Heart right ventricle (tissue), 16 donors: ENCODE measurements at regions not wholly inside any gene's neighbourhood (a gene's known extent, or its start where the extent isn't known, plus 50 kb on each side); places are given as distances from the start of the nearest gene placed in this dataset.

Experiments
- ATAC-seq, 8 donors: fragments of 200-7000 bp; cut with Tn5 transposase; one replicate each; pipeline ENCODE4 v1.9.1; 2020; ENCODE audit warnings: mild to moderate bottlenecking in 8 of 8, moderate library complexity in 8 of 8, moderate number of reproducible peaks in 1 of 8
- DNase-seq, 2 donors: peaks; one replicate each; pipeline ENCODE4 v3.0.0-alpha.2; 2020
- H3K27ac ChIP-seq, 10 donors: fragments of 200-600 bp; sonication (generic) in 2 of 10; one replicate each; pipeline versions ENCODE4 v1.5.0 to v1.8.0; 2020 to 2022; ENCODE audit warnings: mild to moderate bottlenecking in 3 of 10
- H3K27me3 ChIP-seq, 7 donors: fragments of 200-600 bp; one replicate each; pipeline ENCODE4 v1.8.0; 2021 to 2022; ENCODE audit warnings: mild to moderate bottlenecking in 2 of 7
- H3K36me3 ChIP-seq, 9 donors: fragments of 200-600 bp; sonication (generic) in 1 of 9; one replicate each; pipeline versions ENCODE4 v1.5.0 to v1.8.0; 2020 to 2022; ENCODE audit warnings: mild to moderate bottlenecking in 2 of 9
- H3K4me1 ChIP-seq, 9 donors: fragments of 200-600 bp; sonication (generic) in 1 of 9; one replicate each; pipeline versions ENCODE4 v1.5.0 to v1.8.0; 2020 to 2022; ENCODE audit warnings: mild to moderate bottlenecking in 4 of 9
- H3K4me3 ChIP-seq, 10 donors: fragments of 200-600 bp; sonication (generic) in 2 of 10; one replicate each; pipeline versions ENCODE4 v1.5.0 to v1.8.0; 2020 to 2022; ENCODE audit warnings: mild to moderate bottlenecking in 7 of 10, moderate library complexity in 2 of 10
- H3K9me3 ChIP-seq, 11 donors: fragments of 200-600 bp in 10 of 11; sonication (generic) in 2 of 11; one replicate each; pipeline versions ENCODE4 v1.5.0 to v1.8.0; 2013 to 2022; ENCODE audit warnings: mild to moderate bottlenecking in 2 of 11, control low read depth in 1 of 11, moderate library complexity in 1 of 11
- CTCF ChIP-seq, 9 donors: fragments of 200-600 bp; sonication (generic) in 2 of 9; IDR thresholded peaks; one replicate each; pipeline versions ENCODE4 v1.5.0 to v1.8.0; 2021 to 2022; ENCODE audit warnings: antibody characterized with exemption in 9 of 9, mild to moderate bottlenecking in 5 of 9, moderate library complexity in 1 of 9
- WGBS, 2 donors: extraction: QIAGEN DNeasy Blood & Tissue Kit; methylation state at CpG; one replicate each; pipeline ENCODE4 v1.1.7; 2013; ENCODE audit warnings: inconsistent platforms in 1 of 2; 5-methylcytosine and 5-hydroxymethylcytosine counted together
- intact Hi-C, 10 donors: fragments of 100-400 bp; cut with DNase I; formaldehyde crosslinking; loops; one replicate each; pipeline versions ENCODE4 v1.11.1 to v1.14.2; 2022
- donor health status: Arrhythmogenic right ventricular cardiomyopathy.
- donor health status: ischemic (EF 13 %, LVEDD 7.1; RV severe dilation, severe dysfunction).
- donor health status: healthy with polysubstance abuse.
- donor health status: DM: no; HTN: yes; CAD: no.
- donor health status: DM: no; HTN: no; CAD: no.
- donor health status: ischemic (EF 25% LVEDD 6.9; RV normal size, moderate dysfunction).
- donor health status: ischemic (EF 25% LVEDD 5.7; RV mildly dilated, moderate dysfunction).
- donor health status: healthy.
- donor health status: DM: yes; HTN: yes; CAD: no.
- donor health status: Ischemic cardiomyopathy.
- donor health status: ischemic (EF 35%, LVEDD 5.7; RV mildly dilated, moderate dysfunction).
- donor health status: nonischemic (EF 11% LVEDD 7.7; RV severe dilation, severe dysfunction).
- donor health status: DM: yes; HTN: yes; CAD: no.
- donor health status: PGD.
- donor health status: ischemic (EF 29% LVEDD 5.4; RV normal size, mild dysfunction).
- donor health status: nonischemic (EF 23%, LVEDD 6.1; RV moderate dilation, normal function).

GRCh38 chr22:49614966-49615965 lies 212.4 kb downstream of the BRD1 start:
- Histone ChIP-seq H3K4me3 (no peak overlapping the region), H3K9me3 (peaks cover 0 to 44% (median 9%) of the 10 kb centered on the region in 11 donors), H3K4me1 (no peaks in the 10 kb centered on the region), H3K27me3 (peaks cover 0 to 12% (median 0%) of the 10 kb centered on the region in 7 donors), H3K36me3 (no peaks in the 10 kb centered on the region), H3K27ac (no peak overlapping the region)
- no peak for TF ChIP-seq CTCF (IDR thresholded peaks at IDR 0.05)
- DNase-seq (no peak), ATAC-seq (no peak)
- intact Hi-C loops: no loop called here
- WGBS, 2 donors: 95% methylated on average over 77 of the region's 77 CpGs

GRCh38 chr22:49613511-49614270 lies 214.0 kb downstream of the BRD1 start:
- DNase-seq (peak in 1 of 2 donors; percentile 4), ATAC-seq (no peak)
- intact Hi-C loops: no loop called here
- Histone ChIP-seq H3K4me3 (no peak overlapping the region), H3K36me3 (no peaks in the 10 kb centered on the region), H3K27me3 (peaks cover 0 to 8% (median 0%) of the 10 kb centered on the region in 7 donors), H3K27ac (no peak overlapping the region), H3K9me3 (peaks cover 0 to 44% (median 9%) of the 10 kb centered on the region in 11 donors), H3K4me1 (no peaks in the 10 kb centered on the region)
- 88 to 90% methylated on average over 18 of the region's 18 CpGs for WGBS, 2 donors
- TF ChIP-seq CTCF (IDR thresholded peaks at IDR 0.05): no peak

- DNase-seq (no peak), ATAC-seq (no peak)
- Histone ChIP-seq H3K27ac (no peak overlapping the region), H3K4me1 (no peaks in the 10 kb centered on the region), H3K9me3 (peaks cover 0 to 44% (median 9%) of the 10 kb centered on the region in 11 donors), H3K27me3 (peaks cover 0 to 4% (median 0%) of the 10 kb centered on the region in 7 donors), H3K36me3 (no peaks in the 10 kb centered on the region), H3K4me3 (no peak overlapping the region)
- intact Hi-C loops: no loop called here
- no peak for TF ChIP-seq CTCF (IDR thresholded peaks at IDR 0.05)
- WGBS, 2 donors: 92 to 94% methylated on average over 5 of the region's 5 CpGs
These were observed 214.6 kb downstream of the BRD1 start for GRCh38 chr22:49613108-49613507.

GRCh38 chr22:49609207-49609876 lies 218.3 kb downstream of the BRD1 start:
- H3K4me3 ChIP-seq: no peak overlapping the region
- no peak for TF ChIP-seq CTCF (IDR thresholded peaks at IDR 0.05)
- no peaks in the 10 kb centered on the region for H3K36me3 ChIP-seq
- DNase-seq (no peak), ATAC-seq (no peak)
- H3K4me1 ChIP-seq: no peaks in the 10 kb centered on the region
- H3K27ac ChIP-seq: no peak overlapping the region
- peaks cover 0 to 49% (median 20%) of the 10 kb centered on the region in 11 donors for H3K9me3 ChIP-seq
- WGBS, 2 donors: 88 to 89% methylated on average over 24 of the region's 24 CpGs
- intact Hi-C loops: loop anchor here in 1 of 10 donors (5.0 kb wide), 1 partner anchor 1777 kb away; no protein-coding TSS in a partner anchor
- no peaks in the 10 kb centered on the region for H3K27me3 ChIP-seq
